NCI-H2171 (cell line): ENCODE measurements at regions not wholly inside any gene's neighbourhood (a gene's known extent, or its start where the extent isn't known, plus 50 kb on each side); places are given as distances from the start of the nearest gene placed in this dataset.

Experiments
- DNase-seq: peaks from one replicate; lab custom pipeline; 2025; lab: John Stamatoyannopoulos, UW

DNA sequence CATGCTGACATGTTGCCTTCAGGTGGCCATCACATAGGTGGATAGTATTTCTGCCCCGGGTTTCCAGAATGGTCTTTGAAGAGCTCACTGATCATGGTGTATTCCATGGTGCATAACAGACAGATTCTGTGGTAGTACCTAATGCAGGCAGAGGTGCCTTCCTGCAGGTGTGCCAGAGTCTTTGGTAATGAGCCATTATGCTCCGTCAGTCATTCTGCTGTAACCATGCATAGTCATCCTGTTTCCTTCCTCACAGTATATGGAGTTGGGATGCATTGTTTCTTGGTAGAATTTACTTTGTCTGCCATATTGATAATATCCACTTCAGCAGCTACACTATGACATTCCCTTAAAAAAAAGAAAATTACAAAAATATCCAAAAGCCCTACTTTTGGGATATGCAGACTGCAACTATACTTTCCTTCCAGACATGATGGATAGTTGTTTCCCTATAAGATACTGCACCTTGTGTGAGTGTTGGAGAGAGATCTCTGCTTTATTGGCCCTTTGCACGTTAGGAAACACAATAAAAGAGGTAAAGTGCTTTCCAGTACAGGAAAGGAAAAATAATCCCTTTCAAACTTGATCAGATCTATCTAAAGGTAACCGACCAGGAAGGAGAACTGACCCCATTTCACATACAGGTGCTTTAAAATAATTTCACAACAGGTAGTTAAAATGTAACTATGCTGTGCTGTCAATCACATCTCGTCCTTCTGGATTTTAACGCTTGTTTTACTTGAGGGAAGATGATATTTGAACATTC, 537.5 kb upstream of the WWC1 start:
- DNase-seq = no peak

GRCh38 chr5:167754501-167755021, 536.9 kb upstream of the WWC1 start:
- no peak for DNase-seq

- DNase-seq = no peak
These were observed 536.0 kb upstream of the WWC1 start for GRCh38 chr5:167755420-167755819.

- DNase-seq = no peak
These were observed 532.2 kb upstream of the WWC1 start for GRCh38 chr5:167759057-167759821.

DNA sequence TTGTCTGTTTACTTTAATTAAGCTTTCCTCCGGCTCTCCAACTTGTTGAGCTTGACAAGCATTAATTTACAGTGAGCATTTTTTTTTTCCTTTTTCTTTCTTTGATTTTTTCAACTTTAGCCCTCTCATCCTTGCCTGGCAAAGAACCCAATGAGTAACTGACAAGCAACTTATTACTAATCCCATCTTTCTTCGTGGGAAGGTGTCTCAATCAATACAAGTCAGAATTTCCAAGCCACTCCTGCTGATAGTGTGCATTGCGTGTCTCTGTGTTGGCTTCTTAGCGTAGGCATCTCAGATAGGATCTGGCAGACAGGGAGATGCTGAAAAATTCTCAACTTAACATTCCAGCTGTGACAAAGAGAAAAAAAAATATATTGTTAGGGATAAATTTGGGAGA, 527.7 kb upstream of the WWC1 start:
- DNase-seq = no peak

DNA sequence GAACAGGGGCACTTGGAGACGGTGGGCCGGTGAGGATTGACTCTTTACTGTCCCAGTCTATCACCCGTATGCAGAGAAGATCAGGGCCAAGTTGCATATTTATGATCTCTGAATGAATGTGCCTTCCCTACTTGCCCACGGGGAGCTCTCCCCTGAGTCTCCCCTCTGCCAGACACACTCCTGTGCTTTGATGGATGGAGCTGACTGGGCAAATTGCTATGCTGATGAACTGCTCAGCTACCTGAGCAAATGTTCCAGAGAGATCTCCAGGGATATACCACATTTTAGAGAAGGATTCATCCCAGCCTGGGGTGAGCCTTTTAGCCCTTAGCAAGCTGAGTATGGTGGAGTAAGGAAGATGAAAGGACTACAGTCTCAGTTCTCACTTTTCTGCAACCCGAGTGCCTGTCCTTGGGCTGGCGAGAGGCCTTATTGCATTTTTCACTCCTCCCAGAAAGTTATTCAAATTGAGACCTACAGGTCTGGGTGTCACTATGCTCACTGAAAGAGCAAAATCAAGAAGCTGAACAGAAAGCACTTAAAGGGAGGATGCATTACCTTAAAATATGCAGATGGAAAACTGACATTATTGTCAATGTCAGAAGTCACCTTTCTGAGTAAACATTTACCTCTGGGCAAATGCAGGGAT, 526.7 kb upstream of the WWC1 start:
- no peak for DNase-seq

DNA sequence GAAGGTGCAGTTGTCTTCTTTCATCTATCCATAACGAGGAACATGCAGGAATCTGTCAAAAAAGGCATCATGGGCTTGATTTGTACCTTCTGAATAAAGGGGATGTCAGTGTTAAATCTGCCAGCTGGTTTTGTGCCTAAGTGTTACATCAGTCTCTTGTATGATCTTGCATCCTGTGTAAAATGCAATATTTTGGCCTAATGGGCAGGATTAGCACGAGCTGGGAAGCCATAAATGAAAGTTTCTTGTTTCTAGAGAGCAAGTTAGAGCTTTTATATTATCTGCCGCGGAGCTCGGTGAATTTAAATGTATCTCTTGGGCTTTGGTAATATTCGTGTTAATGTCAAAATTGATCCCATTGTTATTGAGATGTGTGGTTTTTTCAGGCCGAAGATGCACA, 526.1 kb upstream of the WWC1 start:
- no peak for DNase-seq

DNA sequence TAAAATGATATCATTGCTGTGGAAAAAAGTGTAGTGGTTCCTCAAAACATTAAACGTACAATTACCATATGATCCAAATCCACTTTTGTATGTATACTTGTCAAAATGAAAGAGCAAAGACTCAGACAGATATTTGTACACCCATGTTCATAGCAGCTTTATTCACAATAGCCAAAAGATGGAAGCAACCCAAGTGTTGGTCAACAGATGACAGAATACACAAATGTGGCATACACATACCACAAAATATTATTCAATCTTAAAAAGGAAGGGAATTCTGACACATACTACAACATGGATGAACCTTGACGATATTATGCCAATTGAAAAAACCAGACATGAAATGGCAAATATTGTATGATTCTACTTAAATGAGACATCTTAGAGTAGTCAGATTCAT, 524.5 kb upstream of the WWC1 start:
- no peak for DNase-seq

- no peak for DNase-seq
These were observed 523.6 kb upstream of the WWC1 start for GRCh38 chr5:167767795-167768194.

GRCh38 chr5:167769846-167770413, 521.5 kb upstream of the WWC1 start:
- DNase-seq = no peak

DNA sequence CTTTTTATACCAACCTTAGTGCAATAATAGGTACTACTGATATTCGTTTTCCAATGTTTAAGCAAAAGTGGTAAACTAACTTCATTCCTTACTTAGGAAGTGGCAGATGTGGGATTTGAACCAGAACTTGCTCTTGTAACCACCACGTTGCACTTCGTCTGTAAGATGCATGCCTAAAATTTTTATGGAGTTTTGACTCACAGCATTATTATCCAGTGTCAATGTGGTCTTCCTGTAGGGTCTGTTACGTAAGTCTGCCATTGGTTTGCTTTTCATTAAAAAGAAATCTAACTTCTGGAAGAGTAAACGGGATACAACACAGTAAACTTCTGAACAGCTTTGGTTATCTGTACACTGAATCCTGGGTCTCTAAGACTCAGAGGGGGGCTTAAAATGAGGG, 521.0 kb upstream of the WWC1 start:
- no peak for DNase-seq

DNA sequence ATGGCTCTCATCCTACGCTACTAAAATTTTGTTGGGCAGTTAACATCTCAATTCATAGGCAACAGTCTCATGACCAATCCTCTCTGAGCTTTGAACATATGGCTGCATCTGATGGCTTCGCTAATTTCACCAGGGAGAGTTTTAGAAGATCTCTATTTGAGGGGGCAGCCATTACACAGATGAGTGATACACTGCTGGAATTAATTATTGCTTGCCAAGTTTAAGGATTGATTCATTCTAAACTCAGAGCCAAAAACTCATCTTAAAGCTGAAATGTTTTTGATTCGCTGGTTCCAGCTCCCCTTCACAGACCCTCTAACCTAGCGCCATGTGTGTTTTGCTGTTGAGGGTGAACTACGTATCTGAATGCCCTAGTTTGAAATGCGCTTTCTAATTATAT, 519.9 kb upstream of the WWC1 start:
- DNase-seq = no peak

DNA sequence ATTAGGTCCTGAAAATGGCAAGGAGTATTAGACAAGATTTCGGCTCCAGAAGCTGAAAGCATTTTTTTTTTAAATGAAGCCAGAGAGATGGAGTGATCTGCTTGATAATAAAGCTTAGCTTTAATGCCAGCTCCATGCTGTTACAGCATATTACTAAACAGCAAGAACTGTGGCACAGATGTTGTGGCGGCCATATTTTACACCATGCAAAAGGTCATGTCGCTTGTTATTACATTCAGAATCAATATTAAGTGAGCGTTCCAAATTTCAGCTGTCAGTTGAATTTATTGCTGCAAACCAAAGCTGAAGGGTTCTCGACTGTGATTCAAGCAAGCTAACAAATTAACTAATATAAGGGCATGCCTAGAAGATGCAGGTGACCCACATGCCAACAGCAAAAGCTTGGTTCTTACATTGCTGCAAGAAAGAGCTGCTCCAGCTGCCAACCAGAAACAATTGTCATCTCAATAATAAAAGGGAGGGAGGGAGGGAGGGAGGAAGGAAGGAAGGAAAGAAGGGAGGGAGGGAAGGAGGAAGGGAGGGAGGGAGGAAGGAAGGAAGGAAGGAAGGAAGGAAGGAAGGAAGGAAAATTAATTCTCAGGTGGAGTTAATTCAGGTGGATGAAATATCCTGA, 517.7 kb upstream of the WWC1 start:
- DNase-seq = no peak

- no peak for DNase-seq
These were observed 513.7 kb upstream of the WWC1 start for GRCh38 chr5:167777746-167778145.

DNA sequence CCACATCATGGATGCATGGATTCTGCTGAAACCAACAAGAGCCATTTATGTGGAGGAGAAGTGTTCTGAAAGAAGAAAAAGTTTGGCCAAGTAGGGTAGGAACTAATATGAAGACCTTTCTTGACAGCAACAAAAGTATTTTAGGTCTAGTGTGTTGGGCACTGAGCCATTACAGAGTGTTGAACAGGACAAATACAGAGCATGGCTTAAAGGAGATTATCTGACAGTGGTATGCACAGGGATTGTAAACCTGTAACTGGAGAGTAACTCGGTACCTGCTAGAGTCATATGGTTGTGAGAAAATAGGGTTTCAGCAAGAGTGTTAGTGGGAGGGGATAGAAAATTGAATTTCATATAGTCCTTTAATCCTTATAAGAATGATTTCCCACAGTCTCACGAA, 513.2 kb upstream of the WWC1 start:
- DNase-seq = no peak

DNA sequence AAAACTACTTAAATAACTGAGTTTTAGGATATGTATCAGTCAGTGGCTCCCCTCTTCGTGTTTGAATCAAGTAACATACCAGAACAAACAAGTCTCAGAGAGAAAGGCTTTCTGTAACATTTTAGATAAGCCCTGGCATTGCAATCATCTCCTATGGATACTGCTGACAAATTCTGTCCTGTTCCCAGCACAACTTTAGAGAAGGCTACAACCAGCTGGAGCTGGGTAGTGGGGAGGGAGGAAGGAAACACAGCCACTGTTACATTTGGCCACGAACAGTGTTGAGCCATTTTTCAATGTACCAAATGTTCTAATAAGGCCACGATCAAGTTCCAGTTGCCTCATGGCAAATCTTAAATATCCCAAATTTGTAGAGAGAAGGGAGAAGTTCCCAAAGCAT, 511.8 kb upstream of the WWC1 start:
- DNase-seq = no peak

GRCh38 chr5:167780177-167780576, 511.3 kb upstream of the WWC1 start:
- no peak for DNase-seq

DNA sequence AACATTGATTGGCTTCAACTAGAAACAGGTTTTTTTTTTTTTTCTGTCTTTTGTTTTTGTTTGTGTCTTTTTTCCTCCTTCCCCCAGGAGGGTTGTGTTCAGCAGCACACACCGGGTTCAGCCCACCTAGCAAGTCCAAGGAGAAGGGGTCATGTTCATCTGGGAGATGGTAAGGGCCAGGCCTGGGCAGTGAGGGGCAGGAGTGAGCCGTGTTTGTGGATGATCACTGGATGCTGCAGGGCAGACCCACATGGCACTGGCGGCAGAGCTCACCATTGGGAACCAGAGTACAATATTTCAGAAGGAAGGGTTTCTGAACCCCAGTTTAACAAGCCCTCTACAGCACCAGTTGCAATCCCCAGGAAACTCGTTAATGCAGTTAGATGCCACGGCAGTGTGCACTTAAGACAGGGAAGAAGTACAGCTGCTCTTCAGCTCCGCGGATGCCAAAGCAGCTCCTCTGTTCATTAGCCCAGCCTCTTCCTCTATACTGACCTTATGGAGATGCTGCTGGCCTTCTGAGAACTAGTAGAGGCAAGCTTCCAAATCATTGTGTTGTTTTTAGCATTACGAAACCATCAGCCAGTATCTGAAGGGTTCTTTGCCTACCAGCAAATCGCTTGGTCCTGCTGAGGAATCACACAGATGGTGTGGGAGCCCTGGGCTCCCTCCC, 508.2 kb upstream of the WWC1 start:
- DNase-seq = no peak

GRCh38 chr5:167785106-167785505, 506.3 kb upstream of the WWC1 start:
- DNase-seq = no peak

- DNase-seq = no peak
These were observed 505.5 kb upstream of the WWC1 start for GRCh38 chr5:167785901-167786300.

DNA sequence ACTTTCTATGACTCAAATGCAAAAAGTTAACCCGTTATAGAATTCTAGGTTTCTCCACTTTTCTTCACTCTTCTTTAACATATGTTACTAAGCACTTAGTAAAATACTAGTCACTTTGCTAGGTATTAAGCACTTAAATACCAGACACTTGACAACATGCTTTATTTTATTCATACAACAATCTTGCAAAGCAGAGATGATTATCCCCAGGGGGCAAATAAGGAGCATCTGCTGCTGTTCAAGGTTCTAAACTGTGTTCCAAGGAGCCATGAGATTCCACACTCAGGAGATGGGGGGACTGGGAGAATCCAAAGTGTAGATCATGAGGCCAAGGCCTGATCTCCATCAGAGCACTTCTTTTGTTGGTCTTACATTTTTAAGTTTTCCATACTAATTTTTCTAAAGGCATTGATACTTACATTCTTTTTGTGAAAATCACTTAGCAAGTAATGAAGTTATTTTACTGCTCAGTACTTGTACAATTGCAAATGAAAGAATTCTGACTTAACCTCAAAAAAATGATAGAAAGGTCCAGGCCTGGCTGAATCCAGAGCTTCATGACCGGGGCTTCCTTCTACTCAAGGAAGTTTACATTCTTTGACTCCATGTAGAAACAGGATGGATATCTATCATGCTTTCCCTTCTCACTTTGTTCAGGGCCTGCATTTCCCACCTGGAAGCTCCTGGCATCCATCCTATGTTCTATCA, 504.4 kb upstream of the WWC1 start:
- no peak for DNase-seq
